ENCODE measurements at regions not wholly inside any gene's neighbourhood (a gene's known extent, or its start where the extent isn't known, plus 50 kb on each side); places are given as distances from the start of the nearest gene placed in this dataset.

DNA sequence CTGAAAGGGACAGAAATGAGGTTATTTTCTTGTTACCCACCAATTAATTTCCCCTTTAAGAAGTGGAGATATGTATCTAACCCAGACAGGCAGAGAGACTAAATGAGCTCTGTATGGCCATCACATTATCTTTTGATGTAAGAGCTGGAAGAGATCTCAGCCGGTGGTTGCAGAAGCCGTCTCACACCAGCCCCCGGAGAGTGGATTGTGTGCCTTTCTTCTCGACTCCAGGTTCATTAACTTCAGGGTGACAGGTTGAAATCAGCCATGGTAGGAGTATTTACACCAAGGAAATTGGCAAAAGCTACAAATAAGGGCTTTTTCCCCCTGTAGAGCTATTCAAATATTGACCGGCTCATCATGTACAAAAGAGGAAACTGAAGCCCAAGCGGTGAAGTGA, 580.3 kb upstream of the CADM1 start:
- TF ChIP-seq, protein P1, sequence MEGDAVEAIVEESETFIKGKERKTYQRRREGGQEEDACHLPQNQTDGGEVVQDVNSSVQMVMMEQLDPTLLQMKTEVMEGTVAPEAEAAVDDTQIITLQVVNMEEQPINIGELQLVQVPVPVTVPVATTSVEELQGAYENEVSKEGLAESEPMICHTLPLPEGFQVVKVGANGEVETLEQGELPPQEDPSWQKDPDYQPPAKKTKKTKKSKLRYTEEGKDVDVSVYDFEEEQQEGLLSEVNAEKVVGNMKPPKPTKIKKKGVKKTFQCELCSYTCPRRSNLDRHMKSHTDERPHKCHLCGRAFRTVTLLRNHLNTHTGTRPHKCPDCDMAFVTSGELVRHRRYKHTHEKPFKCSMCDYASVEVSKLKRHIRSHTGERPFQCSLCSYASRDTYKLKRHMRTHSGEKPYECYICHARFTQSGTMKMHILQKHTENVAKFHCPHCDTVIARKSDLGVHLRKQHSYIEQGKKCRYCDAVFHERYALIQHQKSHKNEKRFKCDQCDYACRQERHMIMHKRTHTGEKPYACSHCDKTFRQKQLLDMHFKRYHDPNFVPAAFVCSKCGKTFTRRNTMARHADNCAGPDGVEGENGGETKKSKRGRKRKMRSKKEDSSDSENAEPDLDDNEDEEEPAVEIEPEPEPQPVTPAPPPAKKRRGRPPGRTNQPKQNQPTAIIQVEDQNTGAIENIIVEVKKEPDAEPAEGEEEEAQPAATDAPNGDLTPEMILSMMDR (IDR thresholded peaks at IDR 0.05), result no peak

DNA sequence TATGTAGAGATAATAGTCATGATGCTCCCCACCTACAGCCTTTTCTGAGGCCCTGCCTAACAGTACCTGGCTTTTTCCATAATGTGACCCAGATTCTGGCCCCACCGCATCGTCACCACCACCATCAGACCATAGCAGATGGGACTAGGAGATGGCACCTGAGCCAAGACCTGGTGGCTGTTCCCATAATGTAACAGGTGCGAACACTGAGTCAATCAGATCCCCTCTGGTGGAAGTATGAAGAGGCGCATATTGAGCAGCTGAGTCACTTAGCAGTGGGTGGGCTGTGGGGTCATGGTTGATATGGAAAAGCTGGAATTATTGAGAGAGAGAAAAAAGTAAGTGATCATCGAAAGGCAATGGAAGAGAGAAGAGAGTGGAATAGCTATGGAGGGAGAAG, 578.0 kb upstream of the CADM1 start:
- TF ChIP-seq, protein P1 (IDR thresholded peaks at IDR 0.05), result no peak

DNA sequence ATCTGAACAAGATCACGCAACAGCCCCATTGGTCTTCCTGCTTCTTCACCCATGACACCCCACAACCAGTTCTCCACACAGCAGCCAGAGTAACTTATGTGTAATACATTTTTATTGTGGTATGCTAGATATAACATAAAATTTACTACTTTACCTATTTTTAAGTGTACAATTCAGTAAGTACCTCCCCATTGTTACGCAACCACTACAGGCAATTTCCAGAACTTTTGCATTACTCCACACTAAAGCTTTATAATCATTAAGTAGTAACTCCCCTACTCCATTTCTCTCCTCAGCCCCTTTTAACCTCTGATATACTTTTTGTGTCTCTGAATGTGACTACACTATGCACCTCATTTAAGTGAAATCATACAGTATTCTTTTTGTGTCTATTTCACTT, 575.4 kb upstream of the CADM1 start:
- TF ChIP-seq, protein P1 (IDR thresholded peaks at IDR 0.05), result no peak

DNA sequence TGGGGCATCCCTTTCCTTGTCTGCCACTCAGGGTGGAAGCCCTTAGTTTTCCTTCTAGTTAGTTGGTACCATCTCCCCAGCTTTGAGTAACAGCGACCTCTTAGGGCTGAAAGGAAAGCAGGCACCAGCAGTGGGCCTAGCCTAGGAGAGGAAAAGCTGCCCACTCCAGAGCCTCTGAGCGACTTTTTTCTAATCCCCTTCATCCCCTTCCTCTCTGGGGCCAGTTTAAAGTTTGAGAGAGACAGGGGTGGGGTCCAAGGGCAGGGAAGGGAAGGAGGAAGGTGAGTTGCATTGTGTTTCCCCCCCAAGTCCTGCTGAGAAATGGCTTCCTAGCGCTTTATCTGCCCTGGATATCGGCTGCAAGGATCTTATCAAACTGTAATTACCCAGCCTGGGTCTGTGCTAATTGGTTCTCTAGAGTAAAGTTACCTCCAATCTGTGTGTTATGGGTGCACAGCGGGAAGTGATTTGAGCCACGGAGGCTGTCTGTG, 573.9 kb upstream of the CADM1 start:
- TF ChIP-seq, protein P1 (IDR thresholded peaks at IDR 0.05), result peak; percentile 34; the same call in 1 of the 2 replicates

DNA sequence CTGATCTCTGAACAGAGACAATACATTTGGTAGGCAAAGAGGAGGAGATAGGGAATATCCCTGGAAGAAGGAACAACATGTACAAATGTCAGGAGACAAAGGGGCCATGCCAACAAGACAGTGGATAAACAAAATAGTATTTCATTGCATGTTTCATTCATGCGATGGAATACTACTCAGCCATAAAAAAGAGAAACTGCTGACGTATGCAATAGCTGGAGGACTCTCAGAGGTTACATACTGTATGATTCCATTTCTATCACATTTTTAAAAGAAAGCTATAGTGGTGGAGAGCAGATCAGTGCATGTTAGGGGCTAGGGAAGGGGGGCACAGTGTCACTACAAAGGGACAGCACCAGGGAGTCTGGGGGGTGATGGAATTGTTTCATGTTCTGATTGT, 572.9 kb upstream of the CADM1 start:
- TF ChIP-seq, protein P1 (IDR thresholded peaks at IDR 0.05), result no peak

DNA sequence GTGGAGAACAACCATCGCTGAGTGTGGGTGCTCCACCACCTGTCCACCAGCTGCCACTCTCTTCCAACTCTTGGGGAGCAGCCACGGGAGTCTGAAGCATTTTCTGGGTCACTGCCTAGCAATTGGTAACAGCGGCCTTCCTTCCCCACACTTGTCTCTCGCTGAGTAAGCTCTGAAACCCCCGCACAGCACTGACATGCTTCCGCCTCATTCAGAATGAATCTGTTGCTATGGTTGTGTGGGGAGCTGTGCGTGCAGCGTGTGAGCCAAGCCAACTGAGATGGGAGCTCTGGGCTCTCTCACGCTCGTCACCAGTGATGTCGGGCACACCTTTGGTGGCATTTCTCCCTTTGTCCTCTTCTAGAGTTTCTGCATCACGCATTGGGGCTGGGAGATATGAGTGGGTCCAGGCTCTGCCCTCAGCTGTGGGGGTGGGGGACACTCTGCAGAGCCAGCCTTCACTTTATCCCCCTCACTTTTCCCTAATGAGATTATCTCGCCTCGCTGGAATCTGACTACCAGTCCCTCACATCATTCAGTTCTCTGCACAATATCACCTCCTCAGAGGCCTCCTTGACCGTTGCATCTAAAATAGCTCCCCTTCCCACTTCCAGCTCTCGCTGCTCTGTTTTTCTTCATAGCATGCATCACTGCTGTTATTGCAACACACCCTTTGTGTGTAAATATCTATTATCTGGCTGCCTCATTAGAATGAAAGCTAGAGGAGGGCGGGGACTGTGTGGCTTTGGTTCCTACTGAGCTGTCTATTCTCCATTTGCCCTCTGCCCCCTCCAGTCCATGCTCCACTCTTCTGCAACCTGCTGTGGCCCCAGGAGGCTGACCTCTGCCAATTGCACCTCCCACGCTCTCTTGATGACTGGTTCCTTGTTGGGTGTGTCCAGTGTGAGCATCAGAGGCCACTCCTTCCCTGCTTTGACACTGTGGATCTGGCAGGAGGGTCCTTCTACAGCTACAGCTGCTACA, 569.9 kb upstream of the CADM1 start:
- TF ChIP-seq, protein P1 (IDR thresholded peaks at IDR 0.05), result no peak

DNA sequence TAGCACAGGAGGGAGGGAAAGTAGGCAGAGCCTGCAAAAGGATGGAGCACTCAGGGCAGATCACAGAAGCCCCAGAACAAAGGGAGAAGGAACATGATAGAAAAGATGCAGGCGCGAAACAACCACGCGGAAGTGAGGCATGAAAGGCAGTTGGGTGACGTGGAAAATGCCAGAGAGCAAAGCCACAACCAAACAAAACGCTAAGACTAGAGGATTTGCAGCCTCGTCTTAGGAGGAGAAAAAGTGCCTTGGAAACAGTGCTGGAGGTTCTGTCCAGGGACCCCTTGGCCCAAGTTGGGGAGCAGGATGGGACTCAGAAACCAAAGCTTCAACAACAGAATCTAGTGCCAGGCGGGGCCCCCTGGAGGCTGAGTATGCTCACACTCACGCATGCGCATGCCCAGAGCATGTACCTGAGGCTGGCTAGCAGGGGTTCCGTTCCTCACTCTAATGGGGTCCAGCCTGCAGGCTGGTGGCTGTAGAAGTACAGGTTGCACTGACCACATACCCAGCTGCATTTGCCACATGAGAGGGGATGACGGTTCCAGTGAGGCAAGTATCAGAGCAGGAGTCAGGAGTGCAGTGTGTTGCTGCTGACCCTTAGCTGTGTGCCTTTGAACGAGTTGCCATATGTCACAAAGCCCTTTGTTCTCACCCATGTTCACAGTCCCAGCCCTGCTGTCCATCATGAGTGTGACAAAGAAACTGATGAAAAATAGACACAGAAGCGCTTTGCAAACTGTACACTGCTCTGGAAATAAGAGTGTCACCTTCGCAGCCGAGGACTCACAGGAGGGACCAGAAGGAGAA, 568.6 kb upstream of the CADM1 start:
- TF ChIP-seq, protein P1 (IDR thresholded peaks at IDR 0.05), result no peak; the same call in 1 of the 2 replicates

All from LNCAP (cell line).